ENCODE measurements at regions not wholly inside any gene's neighbourhood (a gene's known extent, or its start where the extent isn't known, plus 50 kb on each side); places are given as distances from the start of the nearest gene placed in this dataset.
A peak's percentile ranks its signal among the peaks of the same experiment; 100 is the strongest.
"Not testable (repeated sequence)": the region's sequence is repeated elsewhere in the genome, so short reads cannot be mapped to it uniquely, and the experiment has no call there.

DNA sequence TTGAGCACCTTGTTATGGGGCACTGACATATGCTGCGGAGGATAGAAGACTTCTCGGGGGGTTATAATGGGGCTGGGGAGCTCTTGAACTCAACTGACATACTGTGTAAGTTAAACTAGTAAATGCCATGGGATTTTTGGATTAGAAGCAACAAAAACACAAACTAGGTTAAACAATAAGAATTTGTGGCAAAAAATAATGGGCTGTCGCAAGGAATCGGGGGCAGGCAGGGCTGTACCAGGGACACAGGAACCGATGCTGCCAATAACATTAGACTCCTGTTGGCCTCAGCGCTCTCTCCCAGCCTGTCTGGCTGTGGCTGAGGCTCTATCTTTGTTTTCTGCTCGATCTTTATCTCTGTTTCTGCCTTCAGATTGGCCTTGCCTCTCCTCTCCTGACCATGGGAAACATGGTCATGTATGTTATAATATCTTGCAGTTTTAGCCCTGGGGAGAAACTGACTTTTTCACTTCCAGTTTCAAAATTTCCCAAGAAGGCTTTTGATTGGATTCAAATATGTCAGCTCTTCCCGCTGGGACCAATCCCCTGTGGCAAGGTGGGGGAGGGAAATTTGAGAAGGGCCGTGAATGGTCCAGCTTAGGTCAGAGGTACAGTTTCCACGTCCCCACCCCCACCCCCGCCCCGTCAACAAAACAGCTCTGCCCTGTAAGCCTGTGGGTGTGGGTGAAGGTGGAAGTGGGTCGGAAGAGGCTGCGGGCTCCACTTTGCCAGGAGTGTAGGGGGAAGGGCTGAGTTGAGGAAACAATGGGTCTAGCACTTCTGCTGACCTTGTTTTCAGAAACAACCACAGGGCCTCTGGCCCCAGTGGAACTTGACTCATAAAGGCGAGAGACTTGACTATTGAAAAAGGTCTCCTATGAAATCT is 161.1 kb upstream of the TBL1XR1 start:
- peak; percentile 47 to 52 for DNase-seq (ENCODE audit: low read depth in 2 of 2)

DNA sequence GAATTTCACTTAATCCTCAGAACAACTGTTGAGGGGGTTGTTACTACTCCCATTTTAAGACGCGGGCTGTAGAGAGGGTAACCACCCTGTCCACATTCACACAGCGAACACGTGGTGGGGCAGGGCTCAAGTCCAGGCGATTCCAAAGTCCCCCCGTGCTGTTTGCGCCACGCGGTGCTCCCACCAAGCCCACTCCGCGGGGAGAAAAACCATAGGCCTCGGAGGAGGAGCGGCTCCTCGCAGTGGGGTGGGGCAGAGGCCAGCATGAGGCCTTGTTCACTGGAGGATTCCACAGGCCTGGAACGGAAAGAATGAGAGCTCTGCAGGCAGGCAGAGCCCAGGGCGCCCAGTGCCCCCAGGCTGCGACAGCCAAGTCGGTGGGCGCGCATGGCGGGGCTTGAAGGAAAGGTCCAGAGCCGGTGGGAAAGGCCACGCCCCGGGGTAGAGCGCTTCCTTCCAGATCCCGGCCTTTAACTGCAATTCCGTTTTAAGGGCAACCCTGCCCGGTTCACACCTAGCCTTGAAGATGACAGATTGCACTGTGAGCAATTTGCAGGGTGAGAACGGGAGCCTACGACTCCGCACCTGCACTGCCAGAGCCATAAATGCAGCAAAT is 161.8 kb upstream of the TBL1XR1 start:
- peak; percentile 18 to 29 for DNase-seq (ENCODE audit: low read depth in 2 of 2)

DNA sequence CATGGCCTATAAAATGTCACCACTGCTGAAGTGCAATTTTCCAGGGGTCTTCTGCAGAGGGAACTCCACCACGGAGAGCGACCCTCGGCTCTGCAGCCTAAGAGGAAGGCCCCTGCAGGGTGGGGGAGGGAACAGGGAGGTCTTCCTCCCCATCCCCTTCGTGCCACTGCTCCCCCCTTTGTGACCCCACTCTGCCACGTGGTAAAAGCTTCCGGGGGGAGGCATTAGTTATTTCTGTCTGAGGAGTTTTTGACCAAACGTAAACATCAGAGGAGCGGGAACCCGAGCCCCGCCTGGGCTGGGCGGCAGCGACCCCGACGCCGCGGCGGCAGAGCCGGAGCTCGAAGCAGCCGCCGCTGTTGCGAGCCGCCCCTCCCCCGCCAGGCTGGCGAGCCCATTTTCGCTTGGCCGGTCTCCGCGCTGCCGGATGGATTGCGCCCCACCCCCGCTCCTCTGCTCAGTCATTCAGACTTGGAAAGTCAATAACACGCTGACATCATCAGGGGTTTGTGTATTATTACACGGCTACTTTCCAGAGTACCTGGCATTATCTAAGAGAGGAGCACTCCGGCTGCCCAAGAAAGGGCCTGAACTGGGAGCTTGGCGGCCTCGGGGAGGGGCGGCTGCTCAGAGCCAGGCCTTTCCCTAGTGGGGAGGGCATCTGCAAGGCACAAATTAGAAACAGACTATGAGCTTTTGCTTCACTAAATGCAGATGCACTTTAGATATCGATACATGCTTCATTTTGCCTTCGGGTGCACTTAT is 162.5 kb upstream of the TBL1XR1 start:
- peak; percentile 90 to 92 for DNase-seq (ENCODE audit: low read depth in 2 of 2)

DNA sequence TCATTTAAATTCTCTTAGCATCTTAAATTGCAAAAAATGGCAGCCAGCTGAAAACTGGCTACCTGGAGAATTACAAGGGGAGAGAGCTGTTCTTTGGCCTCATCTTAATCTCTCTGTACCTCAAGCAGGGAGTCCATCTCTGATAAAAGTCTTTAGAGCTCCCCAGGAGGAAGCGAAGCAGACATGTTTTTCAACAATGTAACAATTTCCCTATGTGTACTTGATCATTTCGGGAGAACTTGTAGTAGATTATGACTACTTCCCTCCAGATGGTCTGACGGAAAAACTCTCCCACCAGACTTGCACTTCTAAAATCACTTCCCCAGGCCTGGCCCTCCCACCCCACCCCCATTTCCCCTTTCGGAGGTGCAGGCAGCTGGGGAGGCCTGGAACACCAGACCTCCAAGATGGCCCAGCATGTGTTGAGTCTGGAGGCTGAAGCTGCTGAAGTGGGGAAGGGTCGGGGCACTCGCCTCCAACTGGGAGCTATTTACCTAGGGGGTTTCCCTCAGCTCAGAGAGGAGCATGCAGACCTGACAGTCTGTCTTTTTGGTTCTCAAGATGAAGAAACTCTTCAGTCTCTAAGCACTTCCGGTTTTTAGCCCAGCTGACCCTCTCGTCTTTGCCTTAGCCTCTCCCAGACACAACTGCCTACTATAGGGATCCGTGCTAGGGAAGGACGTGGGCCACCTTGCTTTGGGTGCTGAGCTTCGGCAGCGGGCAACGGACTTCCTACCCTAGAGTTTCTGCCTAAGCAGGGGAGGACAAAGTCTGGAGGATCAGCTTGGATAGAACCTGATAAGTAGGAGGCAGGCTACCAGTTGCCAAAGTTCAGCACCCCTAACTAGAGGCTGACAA is 164.0 kb upstream of the TBL1XR1 start:
- no peak for DNase-seq (ENCODE audit: low read depth in 2 of 2)

DNA sequence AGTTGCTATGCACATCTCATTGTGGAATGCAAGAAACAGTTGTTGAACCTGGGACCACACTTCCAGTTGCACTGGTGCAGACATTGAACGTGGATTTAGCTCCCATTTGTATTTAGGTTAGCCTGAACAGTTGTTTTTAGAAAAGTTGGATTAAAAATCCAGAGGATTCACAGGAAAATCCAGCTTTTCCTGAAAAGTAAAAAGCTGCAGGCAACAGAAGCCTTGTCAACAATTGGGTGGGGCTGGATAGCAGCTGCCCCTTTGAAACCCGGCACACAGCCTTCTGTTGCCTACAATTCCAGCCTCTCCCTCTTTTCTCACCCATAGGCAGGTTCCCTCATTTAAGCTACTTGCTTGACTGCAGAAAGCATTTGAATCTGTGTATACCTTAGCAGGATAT is 165.3 kb upstream of the TBL1XR1 start:
- DNase-seq (ENCODE audit: low read depth in 2 of 2), result no peak

DNA sequence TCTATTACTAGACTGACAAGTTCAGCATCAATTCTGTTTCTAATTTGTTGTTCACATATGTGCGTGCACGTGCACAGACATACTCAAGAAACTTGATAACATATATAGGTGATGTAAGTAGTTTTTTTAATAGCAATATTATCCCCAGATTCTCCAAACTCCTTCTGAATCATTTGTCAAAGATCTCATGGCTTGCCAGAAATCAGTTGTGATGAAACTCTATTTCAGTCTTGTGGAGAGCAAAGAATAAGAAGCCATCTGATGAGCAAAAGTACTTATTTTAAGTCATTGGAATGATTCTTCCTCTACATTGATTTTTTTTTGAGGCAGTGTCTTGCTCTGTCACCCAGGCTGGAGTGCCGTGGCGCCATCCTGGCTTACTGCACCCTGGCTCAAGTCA is 167.0 kb upstream of the TBL1XR1 start:
- no peak for DNase-seq (ENCODE audit: low read depth in 2 of 2)

DNA sequence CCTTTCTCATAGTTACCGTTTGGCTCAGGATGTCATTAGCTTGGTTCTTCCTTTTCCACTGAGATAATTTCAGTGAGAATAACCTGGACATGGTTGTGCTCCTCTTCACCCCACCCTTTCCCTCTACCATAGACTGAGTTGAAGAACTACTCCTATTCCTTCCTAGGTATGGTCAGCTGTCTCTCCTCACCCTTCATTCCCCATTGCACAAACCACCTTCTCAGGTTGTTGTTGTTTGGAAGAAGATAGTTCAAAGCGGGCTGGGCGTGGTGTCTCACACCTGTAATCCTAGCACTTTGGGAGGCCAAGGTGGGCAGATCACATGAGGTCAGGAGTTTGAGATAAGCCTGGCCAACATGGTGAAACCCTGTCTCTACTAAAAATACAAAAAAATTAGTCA is 168.0 kb upstream of the TBL1XR1 start:
- not testable (repeated sequence) for DNase-seq (ENCODE audit: low read depth in 2 of 2)

DNA sequence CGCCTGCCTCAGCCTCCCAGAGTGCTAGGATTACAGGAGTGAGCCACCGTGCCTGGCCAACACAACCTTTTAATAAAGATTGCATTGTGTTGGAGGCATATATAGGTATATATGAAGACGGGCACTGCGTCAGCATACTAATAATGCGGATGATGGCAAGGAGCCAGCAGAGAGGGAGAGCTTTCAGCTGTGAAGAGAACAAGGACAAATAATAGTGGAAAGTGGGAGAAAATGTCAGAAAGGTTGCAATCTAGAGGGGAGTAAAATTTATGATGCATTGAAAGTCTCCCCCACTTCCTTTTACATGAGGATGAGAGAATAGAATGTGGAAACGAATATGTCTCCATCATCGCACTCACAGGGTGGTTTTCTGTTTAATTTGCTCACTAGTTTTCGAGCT is 170.5 kb upstream of the TBL1XR1 start:
- DNase-seq (ENCODE audit: low read depth in 2 of 2), result no peak

DNA sequence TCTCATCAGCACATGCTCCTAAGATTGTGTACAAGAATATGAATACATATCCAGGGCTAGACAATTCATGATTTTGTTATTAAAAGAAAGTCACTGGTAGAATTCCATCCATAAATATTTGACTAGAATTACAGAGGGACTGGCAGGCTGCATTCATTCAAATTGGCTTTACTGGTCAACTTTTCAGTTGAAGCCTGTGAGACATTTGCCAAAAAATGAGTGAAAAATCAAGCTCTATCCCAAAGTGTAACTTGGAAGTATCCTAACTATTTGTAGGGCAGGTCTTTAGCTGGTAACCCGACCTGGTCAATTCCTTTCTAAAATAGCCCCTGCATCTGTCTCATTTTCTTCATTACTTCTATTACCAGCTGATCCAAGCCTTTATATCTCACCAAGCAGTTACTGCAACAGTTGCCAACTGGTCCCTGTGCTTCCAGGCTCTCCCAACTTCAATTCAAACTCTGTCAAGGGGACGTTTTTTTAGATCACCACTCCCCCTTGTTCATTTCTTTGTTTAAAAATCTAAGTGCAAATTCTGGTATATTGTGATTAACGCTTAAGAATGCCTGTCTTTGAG is 173.1 kb upstream of the TBL1XR1 start:
- no peak for DNase-seq (ENCODE audit: low read depth in 2 of 2)

DNA sequence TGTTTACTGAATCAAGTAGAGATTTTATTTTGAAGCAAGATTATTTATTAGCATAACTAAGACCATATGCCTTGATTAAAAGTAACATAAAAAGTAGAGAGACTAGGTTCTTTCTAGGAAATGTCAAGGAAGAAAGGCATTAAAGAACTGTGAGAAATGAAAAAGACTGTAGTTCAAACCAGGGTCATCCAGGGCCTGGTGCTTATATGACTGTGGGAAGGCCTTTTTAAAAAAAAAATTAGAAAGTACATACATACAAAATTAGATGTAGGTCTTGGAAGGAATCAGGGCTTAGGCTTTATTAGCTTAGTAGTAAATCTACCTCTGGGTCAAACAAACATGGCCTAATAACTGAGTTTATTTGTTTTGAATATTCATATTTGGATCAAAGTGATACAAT is 173.9 kb upstream of the TBL1XR1 start:
- no peak for DNase-seq (ENCODE audit: low read depth in 2 of 2)

DNA sequence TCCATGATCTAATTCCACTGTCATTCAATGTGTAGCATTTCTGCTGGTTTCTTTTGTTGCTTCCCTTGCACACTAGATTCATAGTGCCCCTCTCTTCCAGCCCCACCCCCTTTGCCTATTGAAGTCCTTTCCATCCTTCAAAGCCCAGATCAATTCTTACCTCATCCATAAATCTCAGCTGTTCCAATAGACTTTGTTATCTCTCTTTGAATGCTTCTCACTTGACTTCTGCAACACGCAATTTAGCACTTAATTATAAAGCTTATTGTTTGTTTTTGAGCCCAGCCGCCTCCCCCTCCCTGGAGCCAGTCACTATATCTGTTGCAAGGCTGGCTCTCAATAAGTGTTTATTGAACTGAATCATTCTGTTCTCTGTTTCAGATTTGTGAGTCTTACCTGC is 174.6 kb upstream of the TBL1XR1 start:
- no peak for DNase-seq (ENCODE audit: low read depth in 2 of 2)

DNA sequence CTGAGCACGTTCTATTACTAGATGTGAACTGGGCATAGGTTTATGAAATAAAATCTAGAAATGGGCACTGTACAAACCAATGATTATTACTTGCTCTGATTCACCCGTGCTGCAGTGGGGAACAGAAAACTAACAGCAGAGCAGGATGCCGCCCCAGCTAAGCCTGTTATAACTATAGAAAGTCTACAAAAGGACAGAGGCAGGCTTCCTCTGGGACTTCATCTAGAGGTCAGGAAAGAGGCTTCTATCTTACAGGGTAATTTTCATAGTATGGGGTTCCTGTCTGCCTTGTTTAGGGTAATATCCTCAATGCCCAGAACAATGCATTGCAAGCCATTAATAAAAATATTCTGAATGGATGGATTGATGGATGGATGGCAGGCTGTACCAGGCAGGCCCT is 177.0 kb upstream of the TBL1XR1 start:
- no peak for DNase-seq (ENCODE audit: low read depth in 2 of 2)

DNA sequence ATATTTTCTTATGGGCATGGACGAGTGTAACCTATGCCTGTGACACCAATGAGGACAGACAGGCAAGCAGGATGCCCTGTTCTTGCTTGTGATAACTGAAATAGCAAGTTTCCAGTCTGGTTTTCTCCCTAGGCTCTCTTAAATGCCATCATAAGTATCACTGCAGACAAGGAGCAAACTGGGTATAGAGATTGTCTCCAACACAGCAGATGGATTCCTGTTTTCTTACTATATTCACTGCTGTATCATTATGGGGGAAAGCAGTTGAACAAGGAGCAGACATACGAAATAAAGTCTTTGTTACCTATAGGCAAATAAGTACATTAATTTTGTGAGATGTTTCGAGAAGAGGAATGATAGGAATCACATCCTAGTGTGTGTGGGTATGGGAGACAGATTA is 178.0 kb upstream of the TBL1XR1 start:
- no peak for DNase-seq (ENCODE audit: low read depth in 2 of 2)

DNA sequence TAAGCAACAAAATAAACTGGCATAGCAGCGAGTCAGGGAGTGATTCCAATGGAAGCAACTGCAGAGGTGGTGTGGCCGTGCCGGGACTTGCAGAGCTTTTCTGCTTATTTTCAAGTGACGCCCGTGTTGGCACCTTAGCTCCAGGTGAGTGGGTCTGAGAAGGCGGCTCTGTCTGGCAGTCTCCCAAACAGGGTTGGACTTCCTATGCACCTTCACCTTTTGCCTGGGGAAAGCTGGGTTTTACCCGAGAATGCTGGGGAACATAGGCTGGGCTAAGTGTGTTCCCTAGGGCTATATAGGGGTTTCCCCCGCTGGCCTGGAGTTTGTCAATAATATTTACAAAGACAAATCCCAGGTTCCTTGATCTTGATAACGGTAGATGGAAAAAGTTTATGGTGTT is 179.9 kb upstream of the TBL1XR1 start:
- DNase-seq (ENCODE audit: low read depth in 2 of 2), result no peak

DNA sequence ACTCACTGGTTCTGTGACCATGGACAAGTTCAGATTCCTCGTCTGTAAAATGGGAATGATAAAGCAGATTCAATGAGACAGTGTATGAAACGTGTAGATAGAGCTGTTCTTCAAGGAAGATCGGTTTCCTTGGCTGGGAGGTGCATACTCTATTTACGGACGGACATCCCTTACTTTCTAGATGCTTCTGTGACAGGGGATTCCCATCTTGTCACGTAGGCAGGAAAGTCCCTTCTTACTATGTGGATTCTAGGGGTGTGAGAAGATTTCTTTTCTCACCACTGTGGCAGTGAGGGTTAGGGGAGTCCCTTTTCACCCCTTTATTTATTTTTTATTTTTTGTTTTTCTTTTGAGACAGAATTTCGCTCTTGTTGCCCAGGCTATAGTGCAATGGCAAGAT is 180.9 kb upstream of the TBL1XR1 start:
- DNase-seq (ENCODE audit: low read depth in 2 of 2), result no peak

DNA sequence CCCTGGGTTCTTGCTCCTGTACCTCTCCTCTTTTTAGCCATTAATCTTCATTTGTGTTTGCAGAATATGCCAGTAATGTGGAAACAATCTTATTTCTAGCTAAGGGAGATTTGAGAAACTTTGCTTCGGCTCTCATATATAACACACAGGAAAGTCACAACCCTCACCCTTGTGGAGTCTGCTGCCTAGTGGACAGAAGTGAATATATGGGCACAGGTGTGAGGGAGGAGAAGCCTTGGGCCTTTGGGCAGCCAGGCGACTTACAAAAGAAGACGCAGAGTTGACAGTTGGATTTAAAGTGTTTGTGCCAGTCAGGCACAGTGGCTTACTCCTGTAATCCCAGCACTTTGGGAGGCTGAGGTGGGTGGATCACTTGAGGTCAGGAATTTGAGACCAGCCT is 181.8 kb upstream of the TBL1XR1 start:
- DNase-seq (ENCODE audit: low read depth in 2 of 2), result no peak

DNA sequence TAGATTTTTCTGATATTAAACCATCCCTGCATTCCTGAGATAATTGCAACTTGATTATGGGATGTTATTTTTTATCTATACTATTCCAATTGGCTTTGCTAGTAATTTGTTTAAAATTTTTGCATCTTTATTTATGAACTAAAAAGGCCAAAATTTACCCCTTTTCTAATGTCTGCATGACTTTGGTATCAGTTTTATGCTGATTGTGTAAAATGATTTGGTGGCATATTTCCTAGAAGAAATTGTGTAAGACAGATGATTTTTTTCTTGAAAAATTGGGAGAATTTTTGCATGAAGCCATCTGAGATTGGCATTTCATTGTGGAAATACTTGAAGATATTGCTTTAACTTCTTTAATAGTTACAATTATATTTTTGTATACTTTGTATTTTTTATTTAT is 183.8 kb upstream of the TBL1XR1 start:
- no peak for DNase-seq (ENCODE audit: low read depth in 2 of 2)

DNA sequence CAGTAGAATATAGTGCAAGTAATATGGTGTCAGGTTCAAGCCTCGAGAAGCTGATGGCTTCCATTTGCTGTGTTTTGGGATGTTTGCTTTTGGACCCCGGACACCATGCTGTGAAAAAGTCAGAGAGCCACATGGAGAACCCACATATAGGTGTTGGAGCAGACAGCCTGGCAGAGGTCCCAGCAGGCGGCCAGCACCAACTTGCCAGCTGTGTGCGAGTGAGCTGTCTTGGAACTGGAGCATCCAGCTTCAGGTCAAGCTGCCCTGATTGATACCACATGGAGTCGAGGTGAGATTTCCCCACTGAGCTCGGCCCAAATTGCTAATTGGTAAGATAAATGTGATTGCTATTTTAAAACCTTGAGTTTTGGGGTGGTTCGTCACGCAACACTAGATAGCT is 185.7 kb upstream of the TBL1XR1 start:
- DNase-seq (ENCODE audit: low read depth in 2 of 2), result no peak

DNA sequence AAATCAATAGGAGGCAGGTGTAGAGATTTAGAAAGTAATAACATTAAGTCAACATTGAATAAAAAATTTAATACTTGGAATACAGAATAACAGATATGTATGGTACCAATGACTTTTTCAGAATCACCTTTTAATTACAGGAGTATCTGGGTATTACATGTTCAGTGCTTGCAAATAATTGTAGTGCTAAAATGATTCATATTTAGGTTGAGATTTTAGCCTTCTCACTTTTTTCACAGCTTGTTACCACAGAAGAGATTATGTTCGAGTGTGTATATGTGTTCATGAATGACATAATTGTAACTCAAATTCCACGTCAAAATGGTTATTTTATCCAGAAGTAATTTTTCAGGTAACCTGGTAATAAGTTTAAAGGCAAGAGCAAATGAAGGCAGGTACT is 187.9 kb upstream of the TBL1XR1 start:
- no peak for DNase-seq (ENCODE audit: low read depth in 2 of 2)

DNA sequence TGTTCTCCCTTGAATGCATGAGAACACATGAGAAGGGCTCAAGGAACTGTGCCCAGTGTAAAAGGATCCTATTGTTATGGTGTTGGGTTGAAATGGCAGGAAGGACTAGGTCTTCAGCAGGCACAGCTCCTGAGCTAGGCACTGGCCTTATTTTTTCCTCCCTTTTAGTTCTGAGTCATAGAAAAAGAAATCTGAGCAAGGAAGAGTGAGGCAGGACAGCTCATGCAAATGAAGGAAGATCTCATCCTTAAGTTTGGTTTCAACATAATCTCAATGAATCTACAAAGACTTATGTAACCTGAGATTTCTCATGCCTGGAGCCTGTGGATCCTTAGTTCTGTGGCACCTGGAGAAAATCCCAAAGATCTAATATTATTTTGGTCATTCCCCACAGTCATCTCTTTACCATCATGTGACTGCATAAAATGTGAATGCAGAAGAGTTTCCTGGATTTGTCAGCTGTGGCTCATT is 188.6 kb upstream of the TBL1XR1 start:
- no peak for DNase-seq (ENCODE audit: low read depth in 2 of 2)

DNA sequence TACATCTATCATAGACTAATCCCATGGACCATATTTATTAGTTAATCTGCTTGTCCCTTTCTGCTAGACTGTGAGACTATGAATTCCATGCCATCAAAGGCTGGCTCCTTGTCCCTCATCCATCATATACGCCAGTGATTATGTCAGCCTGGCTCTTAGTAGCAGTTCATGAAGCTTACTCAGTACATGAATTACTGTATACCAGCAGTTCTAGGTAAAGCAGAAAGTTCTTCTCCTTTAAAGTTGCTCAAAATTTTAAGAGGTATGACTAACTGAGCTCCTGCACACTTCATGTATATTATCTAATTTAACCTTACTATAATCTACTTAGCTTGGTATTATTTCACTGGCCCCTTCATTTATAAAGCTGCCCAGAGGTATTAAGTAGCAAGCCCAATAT is 190.9 kb upstream of the TBL1XR1 start:
- no peak for DNase-seq (ENCODE audit: low read depth in 2 of 2)

Data from stimulated activated CD8-positive, alpha-beta memory T cell treated with anti-CD3 and anti-CD28 coated beads, Interleukin-2, amount 100 ng/mL, for 48 hours (primary cell).